ENCODE measurements at regions not wholly inside any gene's neighbourhood (a gene's known extent, or its start where the extent isn't known, plus 50 kb on each side); places are given as distances from the start of the nearest gene placed in this dataset.

GRCh38 chr4:151530783-151531182, 121.8 kb downstream of the FHIP1A start:
- Histone ChIP-seq H3K27ac (replicated peaks) (no peak overlapping the region), H3K36me3 (no peaks in the 10 kb centered on the region), H3K9me3 (replicated peaks) (no peaks in the 10 kb centered on the region), H3K4me3 (no peak overlapping the region), H3K4me1 (no peaks in the 10 kb centered on the region), H3K27me3 (ENCODE audit: low read depth) (no peaks in the 10 kb centered on the region)
- no peak for DNase-seq
- peak; percentile 53 for TF ChIP-seq CTCF (IDR thresholded peaks at IDR 0.05; ENCODE audit: borderline replicate concordance)
- intact Hi-C loops (cut with micrococcal nuclease) = no loop called here

- TF ChIP-seq CTCF (IDR thresholded peaks at IDR 0.05; ENCODE audit: borderline replicate concordance) = no peak
- Histone ChIP-seq H3K9me3 (replicated peaks) (no peaks in the 10 kb centered on the region), H3K27me3 (ENCODE audit: low read depth) (no peaks in the 10 kb centered on the region), H3K4me3 (no peak overlapping the region), H3K4me1 (no peaks in the 10 kb centered on the region), H3K36me3 (no peaks in the 10 kb centered on the region), H3K27ac (replicated peaks) (no peak overlapping the region)
- DNase-seq = no peak
- intact Hi-C loops (cut with micrococcal nuclease) = no loop called here
Observed at GRCh38 chr4:151532001-151532708, 123.2 kb downstream of the FHIP1A start.

- no peaks in the 10 kb centered on the region for H3K27me3 ChIP-seq (ENCODE audit: low read depth)
- no peak overlapping the region for H3K27ac ChIP-seq (replicated peaks)
- no peak for TF ChIP-seq CTCF (IDR thresholded peaks at IDR 0.05; ENCODE audit: borderline replicate concordance)
- no peaks in the 10 kb centered on the region for H3K4me1 ChIP-seq
- H3K9me3 ChIP-seq (replicated peaks) = no peaks in the 10 kb centered on the region
- H3K36me3 ChIP-seq = no peaks in the 10 kb centered on the region
- intact Hi-C loops (cut with micrococcal nuclease) = no loop called here
- H3K4me3 ChIP-seq = no peak overlapping the region
- DNase-seq = no peak
Observed at GRCh38 chr4:151534195-151534594, 125.2 kb downstream of the FHIP1A start.

- TF ChIP-seq CTCF (IDR thresholded peaks at IDR 0.05; ENCODE audit: borderline replicate concordance) = no peak
- Histone ChIP-seq H3K27me3 (ENCODE audit: low read depth) (no peaks in the 10 kb centered on the region), H3K27ac (replicated peaks) (no peak overlapping the region), H3K36me3 (no peaks in the 10 kb centered on the region), H3K4me3 (no peak overlapping the region), H3K9me3 (replicated peaks) (no peaks in the 10 kb centered on the region), H3K4me1 (no peaks in the 10 kb centered on the region)
- DNase-seq = no peak
- intact Hi-C loops (cut with micrococcal nuclease) = no loop called here
Observed at GRCh38 chr4:151535366-151535765, 126.4 kb downstream of the FHIP1A start.

- Histone ChIP-seq H3K27me3 (ENCODE audit: low read depth) (no peaks in the 10 kb centered on the region), H3K36me3 (no peaks in the 10 kb centered on the region), H3K9me3 (replicated peaks) (no peaks in the 10 kb centered on the region), H3K4me3 (no peak overlapping the region), H3K27ac (replicated peaks) (no peak overlapping the region), H3K4me1 (peaks cover 7% of the 10 kb centered on the region)
- no peak for TF ChIP-seq CTCF (IDR thresholded peaks at IDR 0.05; ENCODE audit: borderline replicate concordance)
- intact Hi-C loops (cut with micrococcal nuclease) = no loop called here
- DNase-seq = no peak
Observed at GRCh38 chr4:151537687-151538086, 128.7 kb downstream of the FHIP1A start.
